GM12873 (cell line): ENCODE measurements at regions not wholly inside any gene's neighbourhood (a gene's known extent, or its start where the extent isn't known, plus 50 kb on each side); places are given as distances from the start of the nearest gene placed in this dataset.

Source experiments
- TF ChIP-seq, protein P1 (sequence below): IDR thresholded peaks from 2 replicates; pipeline ENCODE4 v1.5.1; 2012; ENCODE audit warnings: low read depth, mild to moderate bottlenecking, moderate library complexity, low read length, control low read depth; ENCODE audit not compliant: insufficient read depth; ENCODE audit errors: missing control alignments

DNA sequence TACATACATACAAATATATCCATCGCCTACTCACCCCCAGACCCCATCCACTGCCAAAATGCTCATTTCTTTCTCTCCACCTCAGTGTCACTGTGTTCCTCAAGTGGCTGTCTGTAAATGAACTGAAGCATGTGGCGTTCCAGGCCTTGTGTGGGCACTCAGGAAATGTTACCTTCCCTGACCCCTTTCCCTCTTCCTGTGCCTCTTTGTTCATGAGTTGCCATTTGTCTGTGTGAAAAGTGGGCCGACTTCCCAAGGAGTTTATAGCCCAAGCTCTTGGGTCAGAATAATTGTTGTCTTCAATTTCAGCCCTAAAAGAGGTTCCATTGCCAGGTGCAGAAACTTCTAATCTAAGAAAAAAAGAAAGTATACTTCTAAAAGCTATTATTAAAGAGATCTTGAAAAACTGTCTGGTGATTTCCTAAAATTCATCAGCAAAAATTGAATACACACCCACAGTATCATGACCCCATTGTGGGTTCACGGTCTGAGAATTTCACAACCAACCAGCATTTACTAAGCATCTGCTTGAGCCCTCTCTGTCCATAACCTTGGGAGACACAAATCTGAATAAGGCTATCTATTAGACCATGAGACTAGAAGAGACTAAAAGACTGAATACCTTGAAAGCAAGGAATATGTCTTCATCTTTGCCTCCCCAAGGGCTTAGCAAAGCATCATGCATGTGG lies 201.4 kb upstream of the EEA1 start:
- TF ChIP-seq, protein P1, sequence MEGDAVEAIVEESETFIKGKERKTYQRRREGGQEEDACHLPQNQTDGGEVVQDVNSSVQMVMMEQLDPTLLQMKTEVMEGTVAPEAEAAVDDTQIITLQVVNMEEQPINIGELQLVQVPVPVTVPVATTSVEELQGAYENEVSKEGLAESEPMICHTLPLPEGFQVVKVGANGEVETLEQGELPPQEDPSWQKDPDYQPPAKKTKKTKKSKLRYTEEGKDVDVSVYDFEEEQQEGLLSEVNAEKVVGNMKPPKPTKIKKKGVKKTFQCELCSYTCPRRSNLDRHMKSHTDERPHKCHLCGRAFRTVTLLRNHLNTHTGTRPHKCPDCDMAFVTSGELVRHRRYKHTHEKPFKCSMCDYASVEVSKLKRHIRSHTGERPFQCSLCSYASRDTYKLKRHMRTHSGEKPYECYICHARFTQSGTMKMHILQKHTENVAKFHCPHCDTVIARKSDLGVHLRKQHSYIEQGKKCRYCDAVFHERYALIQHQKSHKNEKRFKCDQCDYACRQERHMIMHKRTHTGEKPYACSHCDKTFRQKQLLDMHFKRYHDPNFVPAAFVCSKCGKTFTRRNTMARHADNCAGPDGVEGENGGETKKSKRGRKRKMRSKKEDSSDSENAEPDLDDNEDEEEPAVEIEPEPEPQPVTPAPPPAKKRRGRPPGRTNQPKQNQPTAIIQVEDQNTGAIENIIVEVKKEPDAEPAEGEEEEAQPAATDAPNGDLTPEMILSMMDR: no peak

DNA sequence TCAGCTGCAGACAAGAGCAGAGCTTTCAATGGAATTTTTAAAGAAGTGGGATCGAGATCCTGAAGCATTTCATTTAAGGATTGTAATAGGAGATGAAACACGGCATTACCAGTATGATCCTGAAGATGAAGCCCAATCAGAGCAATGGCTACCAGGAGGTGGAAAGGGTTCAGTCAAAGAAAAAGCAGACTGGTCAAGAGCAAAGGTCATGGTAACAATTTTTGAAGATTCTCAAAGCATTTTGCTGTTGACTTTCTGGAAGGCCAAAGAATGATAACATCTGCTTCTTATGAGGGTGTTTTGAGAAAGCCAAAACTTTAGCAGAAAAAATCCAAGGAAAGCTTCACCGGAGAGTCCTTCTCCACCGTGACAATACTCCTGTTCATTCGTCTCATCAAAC lies 204.3 kb upstream of the EEA1 start:
- TF ChIP-seq, protein P1: no peak

DNA sequence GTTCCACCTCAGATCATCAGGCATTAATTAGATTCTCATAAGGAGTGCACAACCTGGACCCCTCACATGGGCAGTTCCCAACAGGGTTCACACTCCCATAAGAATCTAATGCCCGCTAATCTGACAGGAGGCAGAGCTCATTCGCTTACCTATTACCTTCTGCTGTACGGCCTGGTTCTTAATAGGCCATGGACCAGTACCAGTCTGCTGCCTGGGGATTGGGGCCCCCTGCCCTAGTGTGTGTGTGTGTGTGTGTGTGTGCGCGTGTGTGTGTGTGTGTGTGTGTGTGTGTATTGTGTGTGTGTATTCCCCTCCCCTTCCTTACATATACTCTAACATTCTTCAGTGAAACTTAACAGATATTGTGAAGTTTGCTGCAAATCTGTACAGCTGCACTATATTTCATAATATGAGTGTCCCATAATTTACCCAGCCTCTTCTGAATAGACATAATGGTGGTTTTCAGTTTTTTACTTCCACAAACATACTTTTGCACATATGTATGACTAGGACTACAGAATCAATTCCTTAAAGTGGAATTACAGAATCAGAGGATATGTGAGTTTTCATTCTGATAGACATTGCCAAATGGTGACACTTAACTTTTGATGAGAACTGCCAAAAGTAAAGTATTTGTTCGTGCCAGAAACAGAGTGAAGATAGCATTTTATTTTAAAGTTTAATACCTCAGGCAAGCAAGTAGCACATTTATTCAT lies 205.2 kb upstream of the EEA1 start:
- TF ChIP-seq, protein P1: no peak

DNA sequence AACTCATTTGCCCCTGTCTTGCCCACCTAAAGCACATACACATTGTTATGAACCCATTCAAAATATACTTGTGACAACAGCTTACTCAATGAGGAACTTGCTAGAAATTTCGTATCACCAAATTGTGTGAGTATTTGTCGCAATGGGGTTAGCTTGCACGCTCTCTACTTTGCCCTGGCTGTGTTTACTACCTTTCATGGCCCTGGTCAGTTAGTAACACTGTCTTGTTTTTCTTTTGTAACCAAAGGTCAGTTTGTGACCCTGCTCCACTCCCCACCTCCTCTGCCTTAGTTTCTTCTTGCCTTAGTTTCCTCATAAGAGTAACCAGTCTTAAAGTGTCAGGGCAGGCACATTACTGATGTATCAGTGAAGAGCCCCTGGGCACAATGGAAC lies 205.8 kb upstream of the EEA1 start:
- TF ChIP-seq, protein P1: no peak

DNA sequence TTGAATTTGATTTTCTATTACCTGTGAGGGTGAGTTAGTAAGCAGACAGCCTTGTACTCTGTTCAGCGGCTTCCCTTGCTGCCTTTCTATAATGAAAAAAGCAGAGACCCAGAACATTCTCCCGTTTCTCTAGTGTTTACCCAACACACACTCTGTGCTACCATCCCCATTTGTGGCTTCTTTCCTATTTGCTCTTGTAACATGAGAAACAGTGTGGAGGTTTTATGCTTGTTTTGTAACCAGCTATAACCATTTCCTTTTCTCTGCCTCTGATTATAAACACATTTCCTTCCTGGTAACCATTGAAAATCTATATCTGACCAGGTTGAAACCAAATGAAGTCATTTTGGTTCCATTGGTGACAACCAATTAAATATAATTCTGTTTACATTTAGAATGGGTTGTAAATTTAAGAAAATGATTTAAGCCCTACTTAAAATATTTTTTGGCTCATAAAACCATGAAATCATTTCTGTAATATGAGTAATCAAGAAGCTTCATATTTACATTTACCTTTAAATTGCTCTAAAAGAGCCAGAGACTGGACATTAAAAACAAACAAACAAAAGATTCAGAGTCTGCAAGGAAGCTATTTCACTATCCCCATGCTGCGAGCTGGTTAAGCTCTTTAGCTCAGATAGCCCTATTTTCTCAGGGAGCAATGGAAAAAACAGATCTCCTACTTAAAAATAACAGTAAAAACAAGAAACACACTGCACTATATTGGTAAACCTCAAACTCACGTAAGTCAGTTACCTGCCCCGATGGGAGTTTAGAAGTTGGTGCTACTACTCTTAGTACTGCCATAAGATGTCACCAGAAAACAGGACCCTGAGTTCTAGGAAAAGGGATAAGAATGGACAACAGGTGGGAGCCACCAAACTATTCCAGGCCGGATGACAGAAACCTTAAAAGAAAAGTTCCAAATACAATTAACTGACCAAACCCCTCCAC lies 206.5 kb upstream of the EEA1 start:
- TF ChIP-seq, protein P1: no peak

DNA sequence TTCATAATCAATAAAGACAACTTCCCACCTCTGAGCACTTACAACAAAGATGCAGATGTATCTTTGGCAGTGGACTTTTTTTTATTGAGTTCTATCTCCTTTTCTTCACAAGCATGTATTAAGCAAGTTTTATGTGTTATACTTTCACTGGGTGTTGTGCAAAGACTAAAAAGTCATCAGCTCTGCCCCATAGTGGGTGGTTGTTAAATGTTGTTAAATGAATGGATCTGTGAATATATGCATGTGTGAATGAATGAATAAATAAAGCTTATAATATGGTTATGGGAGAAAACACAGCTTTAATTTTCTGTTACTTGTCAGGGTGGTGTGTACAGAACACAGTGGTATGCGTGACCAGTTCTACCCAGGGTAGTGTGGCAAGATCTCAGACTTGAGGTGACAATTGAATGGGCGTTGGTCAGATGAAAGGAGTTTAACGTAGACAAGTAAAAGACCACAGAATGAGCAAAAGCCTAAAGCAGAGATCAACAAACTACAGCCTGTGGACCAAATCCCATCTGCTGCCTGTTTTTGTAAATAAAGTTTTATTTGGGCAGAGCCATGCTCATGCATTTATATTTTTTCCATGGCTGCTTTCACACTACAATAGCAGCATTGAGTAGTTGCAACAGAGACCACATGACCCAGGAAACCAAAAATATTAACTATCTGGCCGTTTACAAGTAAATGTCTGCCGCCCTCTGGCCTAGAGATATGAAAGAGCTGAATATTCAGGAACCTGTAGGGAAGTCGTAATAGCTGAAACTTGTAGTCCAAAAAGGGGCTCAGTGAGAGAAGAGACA lies 207.4 kb upstream of the EEA1 start:
- TF ChIP-seq, protein P1: no peak
